NCI-H2029 treated with DMSO at 0.1 percent for 48 hours (cell line): ENCODE measurements at regions not wholly inside any gene's neighbourhood (a gene's known extent, or its start where the extent isn't known, plus 50 kb on each side); places are given as distances from the start of the nearest gene placed in this dataset.

ENCODE experiments used
- DNase-seq: peaks from one replicate; lab custom pipeline; 2025; lab: John Stamatoyannopoulos, UW

DNA sequence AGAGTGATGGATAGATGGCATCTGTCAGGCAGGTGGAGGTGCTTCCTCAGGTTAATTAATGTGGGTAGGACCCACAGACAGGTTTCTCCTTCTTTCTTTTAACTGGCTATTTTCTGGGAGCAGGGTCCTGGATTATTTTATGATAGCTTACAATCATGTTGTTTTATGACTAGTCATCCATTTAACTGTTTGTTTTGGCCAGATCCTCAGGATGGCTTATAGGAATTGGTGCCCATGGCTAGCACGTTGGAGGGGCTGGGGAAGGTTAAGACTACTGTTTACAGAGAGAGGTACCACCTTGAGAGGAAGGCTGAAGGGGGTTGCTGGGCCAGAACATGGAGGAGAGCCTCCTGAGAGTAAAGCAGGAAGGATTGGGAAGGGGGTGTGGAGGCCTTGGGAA, 78.0 kb upstream of the MGAT5 start:
- DNase-seq = no peak

DNA sequence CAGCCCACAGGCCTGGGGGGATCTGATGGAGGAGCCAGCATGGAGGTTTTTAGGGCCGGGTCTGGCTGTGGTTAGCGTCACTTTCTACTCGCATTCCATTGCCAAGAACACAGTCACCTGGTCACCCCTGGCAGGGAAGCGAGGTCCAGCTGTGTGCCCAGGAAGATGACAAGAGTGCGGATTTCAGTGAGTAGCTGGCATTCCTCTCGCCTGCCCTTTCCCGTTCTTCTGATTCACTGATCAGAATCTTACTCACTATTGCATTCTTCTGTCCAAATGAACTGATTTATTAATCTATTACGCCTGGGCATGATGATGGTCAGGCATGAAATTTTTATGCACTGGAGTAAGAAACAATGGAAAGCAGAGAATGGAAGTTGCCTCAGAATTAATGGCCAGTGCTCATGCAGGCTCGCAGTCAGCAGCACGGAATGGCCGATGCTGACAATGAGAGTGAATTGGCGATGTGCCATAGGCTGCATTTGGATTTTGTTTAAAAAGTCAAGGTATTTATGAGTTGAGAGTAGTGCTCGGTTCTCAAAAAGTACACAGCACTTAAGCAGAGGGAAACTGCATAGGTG, 76.4 kb upstream of the MGAT5 start:
- DNase-seq = no peak

DNA sequence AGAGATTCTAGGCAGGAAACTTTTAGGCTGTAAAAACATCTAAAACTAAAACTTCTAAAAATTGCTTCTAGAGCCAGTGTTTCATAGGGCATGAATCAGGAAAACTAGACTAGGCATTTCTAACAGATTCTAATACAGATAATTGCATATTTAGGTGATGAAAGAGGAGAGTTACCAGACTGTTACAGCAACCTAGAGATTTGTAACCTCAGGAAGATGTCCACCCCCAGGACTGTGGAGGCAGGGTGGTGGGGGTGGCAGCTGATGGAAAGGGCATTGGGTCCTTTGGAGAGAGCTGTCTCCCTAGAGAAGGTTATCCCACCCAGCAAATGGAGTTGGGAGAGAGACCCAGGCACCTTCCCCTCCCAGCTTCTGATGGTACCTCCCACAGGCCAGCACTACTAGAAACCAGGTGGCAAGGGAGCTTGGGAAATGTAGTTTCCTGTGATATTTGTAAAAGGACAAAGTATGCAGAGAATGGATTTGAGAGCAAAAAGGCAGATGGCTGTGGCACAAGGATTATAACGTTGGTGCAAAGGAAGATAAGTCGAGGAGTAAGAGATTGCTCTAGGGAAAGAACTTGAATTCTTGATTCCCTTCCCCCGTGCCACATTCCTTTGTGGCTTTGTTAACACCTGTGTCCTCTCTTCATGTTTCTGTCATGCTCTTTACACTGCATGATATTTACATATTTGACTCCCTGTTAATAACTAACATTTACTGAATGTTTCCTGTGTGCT, 75.6 kb upstream of the MGAT5 start:
- no peak for DNase-seq

DNA sequence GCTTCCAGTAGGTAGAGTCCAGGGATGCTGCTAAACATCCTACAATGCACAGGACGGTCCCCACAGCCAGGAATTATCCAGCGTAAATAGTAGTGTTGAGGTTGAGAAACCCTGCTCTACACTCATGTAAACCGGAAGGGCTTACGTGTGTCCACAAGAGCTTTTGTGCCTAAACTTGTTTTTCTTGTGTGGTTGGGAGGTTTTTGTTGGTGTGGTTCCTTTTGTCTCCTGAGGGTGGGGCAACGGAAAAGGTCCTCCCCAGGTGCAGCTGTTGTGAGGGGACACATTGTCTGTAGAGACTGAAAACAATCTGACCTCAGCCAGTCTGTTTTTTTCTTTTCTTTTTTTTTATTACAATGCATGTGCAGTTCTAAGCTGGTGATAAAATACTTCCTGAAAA, 72.7 kb upstream of the MGAT5 start:
- DNase-seq = peak; percentile 19

DNA sequence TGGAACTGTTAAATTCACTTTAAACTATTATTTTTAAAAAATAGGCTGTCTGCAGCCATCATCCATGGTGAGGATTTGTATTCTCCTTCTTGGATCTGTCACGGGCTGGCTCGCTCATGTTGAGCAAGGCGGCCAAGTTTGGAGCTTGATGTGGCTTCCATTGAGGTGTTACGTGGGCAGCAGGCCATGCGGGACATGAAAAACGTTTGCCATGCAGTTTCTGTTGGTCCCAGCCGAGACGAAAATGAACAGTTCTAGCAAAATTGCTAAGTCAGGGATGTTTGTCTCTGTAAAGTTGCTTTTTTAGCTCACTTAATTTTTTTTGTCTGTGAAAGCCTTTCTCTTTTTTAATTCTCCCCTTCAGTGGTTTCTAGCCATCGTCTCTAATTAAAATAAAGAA, 70.2 kb upstream of the MGAT5 start:
- DNase-seq = no peak

DNA sequence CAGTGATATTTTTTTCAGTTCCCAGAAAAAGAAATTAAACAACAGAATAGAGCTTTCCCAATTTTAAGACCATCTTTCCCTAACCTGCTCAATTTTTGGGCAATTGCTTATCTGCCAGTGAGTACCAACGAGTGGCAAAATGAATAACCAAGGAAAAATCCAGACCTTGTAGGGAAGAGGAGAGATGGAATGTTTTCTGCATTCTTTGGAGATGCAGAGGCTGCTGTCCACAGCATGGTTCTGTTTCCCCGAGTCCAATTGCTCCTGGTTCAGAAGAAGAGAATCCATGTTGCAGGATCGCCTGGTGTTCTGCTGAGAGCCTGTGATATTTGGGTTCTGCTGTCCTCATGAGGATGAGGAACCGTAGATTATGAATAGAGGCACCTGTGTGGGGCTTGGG, 68.2 kb upstream of the MGAT5 start:
- no peak for DNase-seq

DNA sequence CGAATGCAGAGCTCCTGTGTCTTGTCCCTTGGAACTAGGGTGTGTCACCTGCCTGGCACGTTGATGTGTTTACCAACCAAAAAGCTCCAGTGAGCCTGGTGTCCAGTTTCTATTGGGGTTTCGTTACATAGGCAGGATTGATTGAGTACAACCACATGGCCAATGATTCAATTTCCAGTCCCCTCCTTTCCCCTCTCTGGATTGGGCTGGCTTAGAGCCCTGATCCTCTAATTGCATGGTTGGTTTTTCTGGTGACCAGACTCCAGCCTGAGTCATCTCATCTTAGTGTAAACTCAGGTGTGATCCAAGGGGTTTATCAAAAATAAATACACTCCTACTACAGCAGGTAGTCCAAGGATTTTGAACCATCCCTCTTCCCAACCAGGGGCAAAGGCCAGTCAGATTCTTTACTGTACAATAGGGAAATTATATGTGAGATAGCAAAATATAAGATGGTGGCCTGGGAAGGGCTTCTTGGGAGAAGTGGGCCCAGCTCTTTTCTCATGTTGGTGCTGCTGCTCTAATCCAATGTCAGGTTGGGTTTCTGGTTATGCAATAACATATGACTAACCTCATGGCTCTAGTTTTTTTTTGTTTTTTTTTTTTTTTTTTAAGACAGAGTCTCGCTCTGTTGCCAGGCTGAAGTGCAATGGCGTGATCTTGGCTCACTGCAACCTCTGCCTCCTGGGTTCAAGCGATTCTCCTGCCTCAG, 64.7 kb upstream of the MGAT5 start:
- peak; percentile 82 for DNase-seq

DNA sequence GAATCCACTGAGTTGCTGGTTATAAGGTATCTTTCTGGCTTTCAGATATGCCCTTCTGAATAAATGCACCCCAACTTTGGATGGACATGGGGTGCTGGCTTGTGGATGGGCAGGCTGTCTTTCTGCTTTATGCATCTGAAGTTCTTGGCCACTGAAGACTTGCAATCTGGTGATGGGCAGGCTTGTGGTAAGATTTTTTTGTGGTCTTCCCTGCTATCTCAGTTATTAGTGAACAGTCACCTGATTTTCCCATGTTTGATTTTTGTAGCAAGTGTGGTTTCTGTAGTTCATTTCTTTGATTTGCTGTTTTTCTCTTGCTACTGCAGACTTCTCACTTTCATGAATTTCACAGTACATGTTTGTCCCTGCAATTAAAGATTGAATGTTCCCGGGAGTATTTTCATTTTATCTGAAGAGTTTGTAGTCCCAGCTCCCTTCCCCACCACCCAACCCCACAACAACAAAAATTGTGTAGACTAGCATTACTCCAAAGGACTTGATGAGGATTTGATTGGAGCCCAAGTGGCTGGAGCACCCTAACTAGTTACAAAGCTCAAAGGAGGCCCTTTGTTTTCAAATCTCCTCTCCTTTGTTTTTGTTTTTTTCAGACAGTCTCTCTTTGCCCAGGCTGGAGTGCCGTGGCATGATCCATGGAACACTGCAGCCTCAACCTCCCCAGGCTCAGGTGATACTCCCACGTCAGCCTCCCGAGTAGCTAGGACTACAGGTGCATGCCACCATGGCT, 63.6 kb upstream of the MGAT5 start:
- DNase-seq = no peak

DNA sequence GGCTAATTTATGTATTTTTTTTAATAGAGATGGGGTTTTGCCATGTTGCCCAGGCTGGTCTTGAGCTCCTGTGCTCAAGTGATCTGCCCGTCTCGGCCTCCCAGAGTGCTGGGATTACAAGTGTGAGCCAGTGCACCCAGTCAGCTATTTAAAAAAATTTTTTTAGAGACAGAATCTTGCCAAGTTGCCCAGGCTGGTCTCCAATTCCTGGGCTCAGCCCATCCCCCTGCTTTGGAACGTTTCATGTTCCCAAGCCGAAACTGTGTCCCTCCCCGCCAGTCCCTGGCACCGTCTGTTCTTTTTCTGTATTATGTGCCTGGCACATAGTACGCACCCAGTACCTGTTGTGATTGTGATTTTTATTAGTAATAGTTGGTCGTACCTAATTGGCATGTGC, 63.1 kb upstream of the MGAT5 start:
- DNase-seq = no peak

DNA sequence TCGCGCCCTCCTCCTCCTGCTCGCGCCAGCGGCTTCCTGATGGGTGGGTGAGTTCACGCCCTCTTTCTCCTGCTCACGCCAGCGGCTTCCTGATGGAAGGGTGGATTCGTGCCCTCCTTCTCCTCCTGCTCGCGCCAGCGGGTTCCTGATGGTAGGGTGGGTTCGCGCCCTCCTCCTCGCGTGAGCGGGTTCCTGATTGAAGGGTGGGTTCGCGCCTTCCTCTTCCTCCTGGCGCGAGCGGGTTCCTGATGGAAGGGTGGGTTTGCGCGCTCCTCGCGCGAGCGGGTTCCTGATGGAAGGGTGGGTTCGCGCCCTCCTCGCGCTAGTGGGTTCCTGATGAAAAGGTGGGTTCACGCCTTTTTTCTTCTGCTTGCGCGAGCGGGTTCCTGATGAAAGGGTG, 62.0 kb upstream of the MGAT5 start:
- no peak for DNase-seq

DNA sequence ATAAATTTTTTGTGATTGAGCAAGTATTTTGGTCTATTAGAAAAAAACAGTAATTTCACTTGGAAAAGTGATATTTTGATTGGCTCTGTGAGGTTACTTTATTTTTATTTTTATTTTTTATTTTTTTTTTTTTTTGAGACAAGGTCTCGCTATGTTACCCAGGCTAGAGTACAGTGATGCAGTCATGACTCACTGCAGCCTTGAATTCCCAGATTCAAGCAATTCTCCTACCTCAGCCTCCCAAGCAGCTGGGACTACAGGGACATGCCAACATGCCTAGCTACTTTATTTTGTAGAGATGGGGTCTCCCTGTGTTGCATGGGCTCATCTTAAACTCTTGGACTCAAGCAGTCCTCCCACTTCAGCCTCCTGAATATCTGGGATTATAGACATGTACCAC, 60.9 kb upstream of the MGAT5 start:
- DNase-seq = no peak

DNA sequence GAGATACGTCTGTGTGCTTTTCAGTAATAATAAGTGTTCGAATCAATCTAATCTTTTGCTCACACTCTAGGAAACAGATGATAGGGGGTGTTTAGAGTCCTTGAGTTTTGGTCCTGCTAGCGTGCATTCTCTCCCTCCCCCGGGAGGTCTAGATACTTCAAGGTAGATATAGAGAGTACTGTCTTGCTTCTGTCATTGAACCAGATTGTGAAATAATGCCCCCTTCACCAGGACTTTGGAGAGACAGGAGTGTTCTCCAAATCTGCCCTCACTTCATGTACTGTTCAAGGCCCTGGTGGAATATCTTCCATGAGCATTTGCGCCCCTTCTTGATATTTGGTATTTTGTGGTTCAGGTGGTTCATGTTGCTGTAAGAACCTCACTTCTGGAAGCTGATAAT, 59.4 kb upstream of the MGAT5 start:
- DNase-seq = no peak

DNA sequence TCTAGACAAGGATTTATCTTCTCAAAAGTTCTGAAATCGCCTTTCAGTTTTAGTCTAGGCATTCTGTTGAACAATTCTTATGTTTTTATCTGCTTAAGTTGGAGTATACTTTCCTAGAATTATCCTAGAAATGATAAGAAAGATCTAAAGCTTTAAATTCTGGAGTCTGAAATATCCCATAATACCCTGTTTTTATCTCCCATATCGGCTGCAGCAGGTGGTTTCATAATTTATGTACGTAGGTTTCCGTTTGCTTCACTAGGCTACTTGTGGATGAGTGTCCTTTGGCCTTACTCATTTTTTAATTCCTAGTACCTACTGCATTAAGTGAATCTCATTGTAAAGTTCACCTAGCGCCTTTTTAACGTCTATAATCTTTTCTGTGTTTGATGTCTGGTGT, 58.5 kb upstream of the MGAT5 start:
- no peak for DNase-seq

DNA sequence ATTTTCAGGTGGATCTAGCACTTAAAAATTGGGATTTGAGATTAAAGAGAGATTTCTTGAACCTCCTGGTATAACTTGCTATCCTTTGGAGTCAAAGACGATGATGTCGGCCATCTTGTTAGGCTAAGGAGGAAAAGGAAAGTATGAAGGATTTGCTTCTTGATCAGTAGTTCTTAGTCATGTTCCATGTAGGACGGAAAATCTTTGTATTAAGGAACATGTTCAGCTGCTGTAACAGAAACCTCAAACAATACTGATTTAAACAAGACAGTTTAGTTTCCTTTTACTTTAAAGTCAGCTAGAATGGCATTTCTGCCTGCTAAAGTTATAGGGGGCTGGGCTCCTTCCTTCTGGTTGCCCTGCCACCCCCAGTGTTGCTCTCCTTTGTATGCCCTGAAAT, 56.4 kb upstream of the MGAT5 start:
- DNase-seq = no peak

DNA sequence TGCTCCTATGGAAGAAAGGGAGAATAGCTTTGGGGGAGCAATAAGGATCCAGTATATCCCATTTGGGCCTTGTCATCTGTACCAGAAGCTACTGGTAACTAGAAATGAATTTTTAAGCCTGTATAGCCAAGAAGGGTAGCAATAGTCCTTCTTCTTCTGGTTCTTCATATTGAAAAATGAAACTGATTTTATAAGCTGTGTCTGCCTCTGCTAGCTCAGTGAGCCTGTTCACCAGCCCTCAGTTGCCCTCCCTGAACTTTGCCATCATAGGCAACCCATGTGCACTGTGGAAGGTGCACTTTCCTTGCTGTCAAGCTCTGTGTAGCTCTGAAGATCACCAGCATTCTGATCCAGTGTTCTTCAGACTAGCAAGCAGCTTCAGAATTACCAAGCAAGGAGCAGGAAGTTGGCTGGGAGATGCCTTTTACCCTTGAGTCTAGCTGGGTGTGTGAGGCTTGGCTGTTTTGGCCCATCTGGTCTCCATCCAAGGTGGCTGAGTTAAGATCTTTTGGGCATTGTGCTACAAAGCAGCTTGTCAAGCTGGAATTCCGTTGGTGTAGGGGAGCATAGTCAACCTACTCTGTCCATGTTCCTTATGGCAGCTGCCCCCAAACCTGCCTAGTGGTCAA, 55.8 kb upstream of the MGAT5 start:
- DNase-seq = no peak

DNA sequence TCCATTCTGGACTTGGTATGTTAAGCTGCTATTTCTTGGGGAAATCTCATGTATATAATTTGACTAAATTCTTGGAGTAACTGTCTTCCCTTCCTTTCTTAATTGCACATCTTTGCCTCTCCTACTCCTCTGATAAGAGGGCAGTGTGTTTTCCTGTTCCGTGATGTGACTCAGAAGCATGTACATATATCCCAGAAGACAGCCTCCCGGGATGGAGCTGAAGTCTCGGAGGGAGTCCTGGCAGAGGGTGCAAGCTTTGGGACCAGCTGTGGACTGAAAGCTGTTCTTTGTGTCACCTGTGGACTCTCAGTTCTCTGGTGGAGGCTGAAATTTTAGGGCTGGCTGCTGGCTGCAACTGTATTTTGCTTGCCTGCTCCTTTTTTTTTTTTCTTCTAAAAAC, 54.7 kb upstream of the MGAT5 start:
- no peak for DNase-seq

DNA sequence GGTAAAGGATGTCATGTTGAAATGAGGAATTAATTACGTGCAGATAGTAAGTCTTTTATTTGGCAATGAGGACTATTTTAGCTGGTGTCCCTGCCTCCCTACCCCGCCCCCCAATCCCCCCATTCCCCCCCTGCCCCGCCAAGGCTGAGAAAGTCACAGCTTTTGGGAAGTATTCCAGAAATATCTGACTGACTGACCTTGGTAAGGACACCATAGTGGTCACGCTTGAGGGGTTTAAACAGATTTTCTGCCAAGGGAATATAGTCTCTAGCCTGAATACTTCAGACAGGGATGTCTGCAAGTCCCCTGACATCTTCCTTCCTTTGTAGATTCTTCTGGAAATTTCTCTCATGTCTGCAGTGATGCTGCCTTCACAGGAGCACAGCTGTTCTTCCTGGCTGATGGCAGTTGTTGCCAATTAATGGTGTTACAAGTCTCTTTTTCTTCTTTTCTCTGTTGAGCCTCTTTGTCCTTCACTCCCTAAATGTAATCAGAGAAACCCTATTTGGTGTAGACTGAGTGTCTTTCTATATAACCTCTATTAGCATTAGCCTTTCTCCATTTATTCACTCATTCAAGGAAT, 53.7 kb upstream of the MGAT5 start:
- no peak for DNase-seq

DNA sequence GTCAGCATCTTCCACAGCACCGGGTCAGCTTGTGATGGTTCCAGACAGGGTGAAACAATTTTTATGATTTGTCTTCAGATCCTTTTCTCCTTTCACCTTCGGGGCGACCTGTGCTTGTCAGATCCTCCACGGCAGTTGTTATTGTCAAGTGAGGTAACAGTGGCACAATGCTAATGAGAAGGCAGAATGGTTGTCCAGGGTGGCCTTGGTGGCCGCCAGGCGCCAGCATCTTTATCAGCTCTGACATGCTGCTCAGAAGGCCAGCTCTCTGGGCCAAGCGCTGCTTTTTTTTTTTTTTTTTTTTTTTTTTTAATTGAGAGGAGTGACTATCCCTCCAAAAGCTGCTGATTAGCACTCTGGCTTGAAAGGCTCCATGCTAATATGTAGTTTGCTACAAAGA, 52.3 kb upstream of the MGAT5 start:
- no peak for DNase-seq

DNA sequence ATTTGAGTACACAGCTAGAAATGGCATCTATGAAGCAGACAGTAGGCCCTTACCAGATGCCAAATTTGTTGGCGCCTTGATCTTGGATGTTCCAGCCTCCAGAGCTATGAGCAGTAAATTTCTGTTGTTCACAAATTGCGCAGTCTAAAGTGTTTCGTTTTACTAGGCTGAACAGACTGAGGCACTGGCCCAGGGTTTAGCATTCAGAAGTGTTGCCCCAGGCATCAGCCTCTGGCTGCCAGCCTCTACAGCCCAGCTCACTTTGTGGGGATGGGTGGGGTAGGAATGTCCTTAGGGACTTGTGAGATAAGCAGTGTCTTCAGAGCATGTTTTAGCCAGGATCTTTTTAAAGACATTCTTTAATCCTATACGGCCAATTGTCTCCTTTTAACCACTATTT, 51.5 kb upstream of the MGAT5 start:
- no peak for DNase-seq

DNA sequence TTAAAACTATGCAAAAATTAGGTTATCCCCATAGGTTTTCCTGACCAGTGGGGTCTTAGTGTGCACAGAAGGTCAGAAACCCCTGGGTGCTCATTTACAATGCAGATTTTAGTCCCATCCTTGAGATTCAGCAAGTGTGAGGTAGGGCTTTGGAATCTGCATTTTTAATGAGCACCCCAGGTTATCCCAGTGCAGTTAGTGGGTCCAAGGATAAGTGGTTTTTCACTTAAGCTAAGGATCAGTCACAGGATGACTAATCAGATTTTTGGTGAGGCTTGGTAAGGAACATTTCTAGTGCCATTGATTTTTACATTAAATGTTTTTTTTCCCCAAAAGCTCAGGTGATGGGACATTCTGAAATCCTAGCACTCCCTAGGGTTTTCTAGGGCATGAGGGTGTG, 50.7 kb upstream of the MGAT5 start:
- DNase-seq = no peak
